GM21367 (cell line): ENCODE measurements at regions not wholly inside any gene's neighbourhood (a gene's known extent, or its start where the extent isn't known, plus 50 kb on each side); places are given as distances from the start of the nearest gene placed in this dataset.
"Not testable (repeated sequence)": the region's sequence is repeated elsewhere in the genome, so short reads cannot be mapped to it uniquely, and the experiment has no call there.

Experiments used
- ATAC-seq: cut with Tn5 transposase; IDR thresholded peaks from one replicate; pipeline ENCODE4 v1.9.1; 2021; ENCODE audit not compliant: unreplicated experiment

DNA sequence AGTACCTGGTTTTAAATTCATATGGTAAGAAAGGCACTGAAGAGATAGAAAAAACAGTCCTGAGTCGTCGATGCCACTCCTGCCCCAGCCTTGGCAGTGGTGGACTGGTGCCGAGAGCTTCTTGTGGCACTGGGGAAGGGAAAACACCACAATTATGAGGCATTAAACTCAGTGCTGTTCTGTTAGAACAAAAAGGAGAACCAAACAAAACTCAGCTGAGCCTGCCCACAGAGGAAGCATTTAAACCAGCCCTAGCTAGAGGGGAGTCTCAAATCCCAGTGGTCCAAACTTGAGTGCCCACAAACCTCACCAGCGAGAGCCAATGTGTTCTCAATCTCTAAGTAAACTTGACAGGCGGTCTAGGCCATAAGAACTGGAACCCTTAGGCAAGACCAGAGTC is 1254.5 kb upstream of the FAM98A start:
- no peak for ATAC-seq

DNA sequence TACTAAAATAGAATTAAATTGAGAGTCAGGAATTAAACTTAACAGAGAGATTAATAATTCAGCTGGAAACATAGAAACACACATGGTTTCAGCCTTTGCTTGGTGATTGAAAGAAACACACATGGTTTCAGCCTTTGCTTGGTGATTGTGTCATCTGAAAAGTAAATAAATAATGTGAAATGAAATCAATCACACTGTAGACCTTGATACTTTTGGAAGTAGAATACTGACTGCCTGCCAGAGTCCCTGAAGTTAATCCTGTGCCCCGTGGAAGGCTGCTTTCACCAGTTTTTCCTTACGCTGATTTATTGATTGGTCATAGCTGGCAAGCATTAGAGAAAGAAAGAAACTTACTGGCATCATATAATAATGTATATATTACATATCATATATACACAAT is 1252.7 kb upstream of the FAM98A start:
- no peak for ATAC-seq

- no peak for ATAC-seq
Measured at GRCh38 chr2:34849827-34850226, 1250.7 kb upstream of the FAM98A start.

- ATAC-seq: no peak
Measured at GRCh38 chr2:34848691-34849090, 1249.6 kb upstream of the FAM98A start.

DNA sequence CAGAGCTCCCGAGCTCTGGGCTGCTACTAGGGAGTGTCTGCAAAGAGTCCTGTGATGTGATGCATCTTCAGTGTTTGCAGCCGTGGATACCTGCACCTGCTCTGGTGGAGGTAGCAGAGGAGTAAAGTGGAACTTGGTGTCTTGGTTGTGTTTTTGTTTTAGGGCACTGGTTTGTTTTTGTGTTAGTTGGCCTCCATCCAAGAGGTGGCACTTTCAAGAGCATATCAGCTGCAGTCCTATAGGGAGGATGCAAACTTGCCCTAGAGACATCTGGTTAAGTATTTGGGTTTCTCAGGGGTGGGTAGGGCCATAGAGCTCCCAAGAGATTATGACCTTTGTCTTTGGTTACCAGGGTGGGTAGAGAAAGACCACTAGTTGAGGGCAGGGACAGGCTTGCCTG is 1249.0 kb upstream of the FAM98A start:
- no peak for ATAC-seq

GRCh38 chr2:34844629-34845028 is 1245.5 kb upstream of the FAM98A start:
- ATAC-seq: no peak

DNA sequence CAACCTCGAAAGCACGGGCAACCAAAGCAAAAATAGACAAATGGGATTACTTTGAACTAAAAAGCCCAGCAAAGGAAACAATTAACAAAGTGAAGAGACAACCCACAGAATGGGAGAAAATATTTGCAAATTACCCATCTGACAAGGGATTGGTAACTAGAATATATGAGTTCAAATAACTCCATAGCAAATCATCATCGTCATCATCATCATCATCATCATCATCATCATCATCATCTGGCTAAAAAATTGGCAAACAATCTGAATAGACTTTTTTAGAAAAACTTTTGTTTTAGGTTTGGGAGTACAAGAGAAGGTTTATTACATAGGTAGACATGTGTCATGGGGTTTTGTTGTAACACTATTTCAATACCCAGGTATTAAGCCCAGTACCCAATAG is 1239.3 kb upstream of the FAM98A start:
- ATAC-seq: no peak

DNA sequence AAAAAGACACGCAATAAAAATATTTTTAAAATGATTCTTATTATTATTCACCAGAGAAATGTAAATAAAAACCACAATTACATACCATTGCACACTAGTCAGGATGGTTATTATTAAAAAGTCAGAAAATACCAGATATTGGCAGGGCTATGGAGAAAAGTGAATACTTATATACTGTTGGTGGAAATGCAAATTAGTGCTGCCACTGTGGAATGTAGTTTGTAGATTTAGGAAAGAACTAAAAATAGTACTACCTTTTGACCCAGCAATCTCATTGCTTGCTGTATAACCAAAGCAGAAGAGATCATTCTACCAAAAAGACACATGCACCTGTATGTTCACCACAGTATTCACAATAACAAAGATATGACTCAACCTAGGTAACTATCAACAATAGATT is 1237.3 kb upstream of the FAM98A start:
- ATAC-seq: no peak

GRCh38 chr2:34831096-34831495 is 1232.0 kb upstream of the FAM98A start:
- no peak for ATAC-seq

DNA sequence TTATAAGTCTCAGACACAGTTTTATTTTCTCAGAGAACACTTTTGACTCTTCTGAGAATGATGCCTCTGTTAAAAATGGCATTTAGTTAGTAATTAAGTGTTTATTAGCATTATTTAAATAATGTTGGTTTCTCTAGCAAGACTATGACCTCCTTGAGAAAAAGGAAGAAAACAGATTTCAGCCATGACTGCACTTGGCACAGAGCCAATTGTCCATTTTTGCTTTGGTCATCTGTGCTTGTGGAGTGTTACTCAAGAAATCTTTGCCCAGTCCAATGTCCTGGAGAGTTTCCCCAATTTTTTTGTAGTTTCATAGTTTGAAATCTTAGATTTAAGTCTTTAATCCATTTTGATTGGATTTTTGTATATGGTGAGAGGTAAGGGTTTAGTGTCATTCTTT is 1229.4 kb upstream of the FAM98A start:
- no peak for ATAC-seq

GRCh38 chr2:34827398-34827797 is 1228.3 kb upstream of the FAM98A start:
- no peak for ATAC-seq

DNA sequence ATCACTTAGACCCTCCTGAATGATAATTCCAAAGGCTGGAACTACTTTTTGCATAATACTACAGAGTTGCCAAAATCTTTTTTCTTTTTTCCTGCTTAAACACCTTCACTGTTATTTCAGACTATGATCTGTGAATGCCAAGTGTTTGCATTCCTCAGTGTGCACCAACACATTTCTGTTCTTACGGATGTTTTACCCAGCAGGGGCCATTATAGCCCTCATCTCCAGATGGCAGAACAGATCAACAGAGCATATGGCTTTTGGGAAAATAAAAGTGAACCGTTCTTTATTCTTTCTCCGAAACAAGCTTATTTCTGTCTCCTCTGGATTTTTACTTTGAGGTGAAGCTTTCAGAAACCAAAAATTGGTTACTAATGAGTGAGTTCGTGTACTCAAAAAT is 1226.6 kb upstream of the FAM98A start:
- no peak for ATAC-seq

DNA sequence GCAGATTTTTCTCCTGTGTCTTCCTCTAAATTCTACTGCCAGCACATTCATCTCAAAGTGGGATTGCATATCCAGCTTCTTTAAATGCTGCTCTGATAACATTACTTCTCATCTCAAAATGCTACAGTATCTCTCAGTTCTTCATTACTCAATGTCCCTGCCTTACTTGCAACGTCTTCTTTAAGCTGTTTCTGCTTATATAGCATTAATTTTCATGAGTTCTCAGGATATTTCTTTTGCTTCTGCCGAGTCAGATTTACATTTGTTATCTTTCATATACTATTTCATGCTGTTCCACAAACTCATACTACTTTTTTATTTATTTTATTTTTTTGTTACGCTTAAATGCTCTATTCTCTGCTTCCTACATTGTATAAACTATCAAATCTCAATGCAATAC is 1223.5 kb upstream of the FAM98A start:
- ATAC-seq: no peak

- no peak for ATAC-seq
Measured at GRCh38 chr2:34815052-34815741, 1216.1 kb upstream of the FAM98A start.

DNA sequence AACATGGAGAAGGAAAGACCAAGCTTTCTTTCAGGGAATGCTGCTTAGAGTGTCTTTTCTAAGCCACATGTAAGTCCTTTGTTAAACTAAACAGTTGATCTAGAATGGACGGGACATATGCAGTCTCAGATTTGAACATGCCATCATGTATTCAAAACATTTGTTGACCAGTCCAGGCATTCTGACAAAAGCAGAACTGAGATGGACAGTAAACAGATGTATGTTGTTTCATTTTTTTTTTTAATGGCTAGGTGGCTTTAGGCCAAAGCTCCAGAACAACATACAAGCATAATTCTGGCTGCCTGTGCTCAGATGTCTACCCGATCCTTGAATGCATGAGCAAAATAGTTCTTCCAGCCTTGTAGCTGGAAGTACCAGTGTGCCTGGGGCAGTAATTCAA is 1211.4 kb upstream of the FAM98A start:
- ATAC-seq: no peak

DNA sequence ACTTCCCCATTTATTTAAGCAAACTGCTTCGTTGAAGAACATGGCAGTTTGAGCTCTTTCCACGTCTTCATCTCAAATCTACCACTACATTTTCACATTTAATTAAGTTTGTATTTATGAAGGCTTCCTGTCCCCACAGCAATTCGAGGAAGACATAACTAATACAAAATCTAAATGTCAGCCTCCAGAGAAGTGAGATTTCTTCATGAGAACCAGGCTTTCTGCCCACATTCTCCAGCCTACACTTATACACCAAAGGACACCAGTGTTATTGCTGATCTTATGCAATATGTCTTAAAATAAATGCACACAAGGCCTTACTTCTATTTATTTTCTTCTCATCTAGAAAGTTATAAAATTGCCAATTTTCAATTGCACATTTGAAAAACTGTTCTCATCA is 1209.3 kb upstream of the FAM98A start:
- ATAC-seq: no peak

DNA sequence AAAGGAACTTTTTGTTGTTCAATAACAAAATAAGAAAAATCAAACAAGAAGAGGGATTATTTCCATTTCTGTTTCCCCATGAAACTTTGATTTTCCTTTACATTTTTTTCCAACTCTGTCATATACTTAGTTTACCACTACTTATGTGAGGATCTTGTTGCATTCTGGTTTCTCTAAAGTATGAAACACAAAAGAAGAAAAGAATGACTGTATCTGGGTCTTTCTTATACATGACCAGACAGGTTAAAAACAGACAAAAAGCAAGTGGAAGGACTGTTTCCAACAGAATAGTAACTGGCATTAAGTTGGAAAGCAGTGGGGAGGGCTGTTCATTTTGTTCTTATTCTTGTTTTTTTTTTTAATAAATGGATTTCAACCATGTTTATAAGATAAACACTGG is 1207.8 kb upstream of the FAM98A start:
- ATAC-seq: no peak

GRCh38 chr2:34806396-34806795 is 1207.3 kb upstream of the FAM98A start:
- no peak for ATAC-seq

GRCh38 chr2:34799556-34799955 is 1200.5 kb upstream of the FAM98A start:
- no peak for ATAC-seq

GRCh38 chr2:34795586-34795985 is 1196.5 kb upstream of the FAM98A start:
- ATAC-seq: not testable (repeated sequence)

GRCh38 chr2:34789169-34789568 is 1190.1 kb upstream of the FAM98A start:
- no peak for ATAC-seq

DNA sequence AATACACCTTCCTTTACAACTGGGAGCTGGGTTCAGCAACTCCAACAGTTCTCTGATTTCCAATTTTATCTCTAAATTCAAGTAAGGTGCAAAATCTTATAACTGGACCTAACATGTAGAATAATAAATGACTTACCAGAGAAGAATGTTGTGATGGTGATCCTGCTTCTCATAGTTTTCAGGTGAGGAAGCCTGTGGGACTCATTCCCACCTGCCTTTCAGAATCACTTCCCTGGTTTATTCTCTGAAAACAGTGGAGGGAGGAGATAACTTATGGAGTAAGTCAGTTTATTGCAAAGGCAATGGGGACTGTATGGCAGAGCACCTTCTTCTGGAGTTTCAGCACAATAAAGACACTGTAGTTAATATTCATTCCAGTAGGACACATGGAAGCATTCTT is 1188.2 kb upstream of the FAM98A start:
- no peak for ATAC-seq

DNA sequence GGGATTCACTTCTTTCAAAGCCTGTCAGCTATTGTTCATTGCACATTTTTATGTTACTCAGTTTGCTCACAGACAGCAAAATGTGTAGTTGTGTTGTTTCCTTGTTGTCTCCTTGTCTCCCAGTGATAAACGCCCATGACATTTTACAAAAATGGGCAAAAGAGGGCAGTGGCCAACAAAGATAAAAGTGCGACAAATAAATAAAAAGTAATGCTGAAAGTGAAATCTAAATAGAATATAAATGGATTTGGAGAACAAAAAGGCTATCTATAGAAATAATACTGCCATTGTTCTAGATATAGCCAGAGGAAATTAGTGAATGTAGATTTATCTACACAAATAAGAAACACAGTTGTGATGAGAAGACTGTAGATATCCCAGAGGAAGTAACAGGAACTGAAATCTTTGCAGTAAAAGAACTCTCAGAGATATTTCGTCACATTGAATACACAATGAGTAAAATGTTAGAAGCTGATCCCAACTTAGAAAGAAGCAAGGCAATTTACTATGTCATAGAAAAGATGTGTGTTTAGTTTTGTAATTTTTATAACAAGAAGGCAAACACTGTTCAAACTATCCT is 1186.2 kb upstream of the FAM98A start:
- ATAC-seq: no peak
